ENCODE measurements at regions not wholly inside any gene's neighbourhood (a gene's known extent, or its start where the extent isn't known, plus 50 kb on each side); places are given as distances from the start of the nearest gene placed in this dataset.

- no peaks in the 10 kb centered on the region for H3K36me3 ChIP-seq (ENCODE audit: low read depth, missing control alignments)
- DNase-seq: no peak
- no peaks in the 10 kb centered on the region for H3K9me3 ChIP-seq
- 69 to 80% methylated on average over 3 of the region's 3 CpGs for WGBS, 2 donors
- H3K4me1 ChIP-seq: no peaks in the 10 kb centered on the region
- intact Hi-C loops (cut with DNase I; ENCODE audit: low total_unique reads): no loop called here
- H3K27ac ChIP-seq: no peak overlapping the region
- H3K27me3 ChIP-seq: no peaks in the 10 kb centered on the region
- no peak overlapping the region for H3K4me3 ChIP-seq
- TF ChIP-seq POLR2A (IDR thresholded peaks at IDR 0.05): no peak
- TF ChIP-seq CTCF (IDR thresholded peaks at IDR 0.05): no peak
Observed at GRCh38 chr7:84274029-84274638, 79.5 kb upstream of the SEMA3A start.

GRCh38 chr7:84271543-84271942, 77.0 kb upstream of the SEMA3A start:
- H3K27ac ChIP-seq: no peak overlapping the region
- WGBS, 2 donors: 77 to 92% methylated on average over 1 of the region's 1 CpG
- DNase-seq: no peak
- no peaks in the 10 kb centered on the region for H3K9me3 ChIP-seq
- intact Hi-C loops (cut with DNase I; ENCODE audit: low total_unique reads): no loop called here
- no peak overlapping the region for H3K4me3 ChIP-seq
- no peaks in the 10 kb centered on the region for H3K4me1 ChIP-seq
- TF ChIP-seq CTCF (IDR thresholded peaks at IDR 0.05): no peak
- TF ChIP-seq POLR2A (IDR thresholded peaks at IDR 0.05): no peak
- H3K27me3 ChIP-seq: no peaks in the 10 kb centered on the region
- no peaks in the 10 kb centered on the region for H3K36me3 ChIP-seq (ENCODE audit: low read depth, missing control alignments)

- intact Hi-C loops (cut with DNase I; ENCODE audit: low total_unique reads): no loop called here
- Histone ChIP-seq H3K27ac (no peak overlapping the region), H3K36me3 (ENCODE audit: low read depth, missing control alignments) (no peaks in the 10 kb centered on the region), H3K4me3 (no peak overlapping the region), H3K4me1 (no peaks in the 10 kb centered on the region), H3K9me3 (no peaks in the 10 kb centered on the region), H3K27me3 (no peaks in the 10 kb centered on the region)
- TF ChIP-seq CTCF (IDR thresholded peaks at IDR 0.05): no peak
- TF ChIP-seq POLR2A (IDR thresholded peaks at IDR 0.05): no peak
- no peak for DNase-seq
- 64 to 79% methylated on average over 2 of the region's 2 CpGs for WGBS, 2 donors
Observed at GRCh38 chr7:84264396-84264795, 69.8 kb upstream of the SEMA3A start.

GRCh38 chr7:84263106-84263505, 68.5 kb upstream of the SEMA3A start:
- 49 to 52% methylated on average over 2 of the region's 2 CpGs for WGBS, 2 donors
- Histone ChIP-seq H3K9me3 (no peaks in the 10 kb centered on the region), H3K27me3 (no peaks in the 10 kb centered on the region), H3K36me3 (ENCODE audit: low read depth, missing control alignments) (no peaks in the 10 kb centered on the region), H3K27ac (no peak overlapping the region), H3K4me3 (no peak overlapping the region), H3K4me1 (no peaks in the 10 kb centered on the region)
- intact Hi-C loops (cut with DNase I; ENCODE audit: low total_unique reads): no loop called here
- no peak for TF ChIP-seq CTCF (IDR thresholded peaks at IDR 0.05)
- no peak for TF ChIP-seq POLR2A (IDR thresholded peaks at IDR 0.05)
- no peak for DNase-seq

GRCh38 chr7:84261509-84261908, 66.9 kb upstream of the SEMA3A start:
- Histone ChIP-seq H3K4me3 (no peak overlapping the region), H3K4me1 (no peaks in the 10 kb centered on the region), H3K9me3 (no peaks in the 10 kb centered on the region), H3K27ac (no peak overlapping the region), H3K36me3 (ENCODE audit: low read depth, missing control alignments) (no peaks in the 10 kb centered on the region), H3K27me3 (no peaks in the 10 kb centered on the region)
- intact Hi-C loops (cut with DNase I; ENCODE audit: low total_unique reads): no loop called here
- no peak for DNase-seq
- WGBS, 2 donors: 75 to 97% methylated on average over 3 to 4 of the region's 4 CpGs
- TF ChIP-seq POLR2A (IDR thresholded peaks at IDR 0.05) (no peak), CTCF (IDR thresholded peaks at IDR 0.05) (no peak)
